Activated CD4-positive, CD25-positive, alpha-beta regulatory T cell treated with anti-CD3 and anti-CD28 coated beads, Interleukin-2, amount 50 U/mL, for 16 hours (primary cell): ENCODE measurements at regions not wholly inside any gene's neighbourhood (a gene's known extent, or its start where the extent isn't known, plus 50 kb on each side); places are given as distances from the start of the nearest gene placed in this dataset.

Experiments
- DNase-seq: peaks from one replicate; pipeline ENCODE4 v3.0.0-alpha.2; 2020; ENCODE audit warnings: low read depth, low spot score

DNA sequence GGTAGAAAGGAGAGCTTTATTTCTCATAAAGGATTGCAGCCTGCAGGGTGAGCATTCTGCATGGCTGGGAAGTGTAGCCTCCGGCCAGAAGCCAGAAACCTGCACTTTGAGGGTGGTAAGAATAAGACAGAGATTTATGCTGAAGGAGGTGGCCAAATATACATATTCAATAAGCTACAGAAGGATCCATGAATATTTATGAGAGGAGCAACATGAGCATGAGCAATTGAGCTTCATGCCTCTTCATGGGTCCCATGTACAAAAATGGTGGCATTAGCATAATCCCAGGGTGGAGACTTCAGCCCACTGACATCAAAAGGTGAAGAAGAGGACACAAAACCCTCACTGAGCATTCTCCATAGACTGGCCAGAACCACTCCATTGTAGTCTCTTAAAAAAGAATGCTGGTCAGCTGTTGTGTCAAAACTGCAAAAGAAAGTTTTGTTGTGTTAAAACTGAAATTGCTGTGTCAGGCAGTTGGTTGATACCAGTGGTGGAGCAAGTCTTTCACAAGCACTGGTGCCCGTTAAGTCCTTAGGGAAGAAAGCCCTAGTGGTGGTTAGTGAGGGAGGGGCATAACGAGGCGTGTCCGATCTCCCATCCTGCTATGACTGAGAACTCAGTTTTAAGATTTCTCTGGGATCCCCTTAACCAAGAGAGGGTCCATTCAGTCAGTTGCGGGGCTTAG, 160.8 kb upstream of the MAP1B start:
- DNase-seq: no peak

- no peak for DNase-seq
These were observed 159.1 kb upstream of the MAP1B start for GRCh38 chr5:71948206-71948605.

DNA sequence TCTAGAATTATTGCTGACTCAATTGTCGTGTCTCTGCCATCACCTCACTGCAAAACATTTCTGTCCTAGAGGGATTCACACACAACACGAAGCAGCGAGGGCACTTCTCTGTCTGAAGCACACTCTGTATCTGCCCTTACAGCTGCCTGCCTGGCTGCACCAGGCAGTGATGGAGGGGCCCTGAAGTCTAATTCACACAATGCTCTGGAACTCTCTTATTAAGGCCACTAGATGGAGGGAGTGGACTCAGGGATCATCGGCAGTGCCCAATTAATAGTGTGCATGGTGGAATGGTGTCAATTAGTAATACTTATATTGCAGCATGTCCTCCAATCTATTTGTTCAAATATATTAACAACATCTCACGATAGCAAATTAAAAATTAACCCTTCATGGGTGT, 157.5 kb upstream of the MAP1B start:
- no peak for DNase-seq

GRCh38 chr5:71953866-71954265, 153.4 kb upstream of the MAP1B start:
- DNase-seq: no peak

GRCh38 chr5:71954329-71954728, 152.9 kb upstream of the MAP1B start:
- DNase-seq: no peak

- DNase-seq: no peak
These were observed 151.6 kb upstream of the MAP1B start for GRCh38 chr5:71955723-71956122.

- no peak for DNase-seq
These were observed 149.9 kb upstream of the MAP1B start for GRCh38 chr5:71957292-71957898.

- DNase-seq: no peak
These were observed 147.1 kb upstream of the MAP1B start for GRCh38 chr5:71960195-71960594.

- DNase-seq: no peak
These were observed 145.5 kb upstream of the MAP1B start for GRCh38 chr5:71961786-71962185.

DNA sequence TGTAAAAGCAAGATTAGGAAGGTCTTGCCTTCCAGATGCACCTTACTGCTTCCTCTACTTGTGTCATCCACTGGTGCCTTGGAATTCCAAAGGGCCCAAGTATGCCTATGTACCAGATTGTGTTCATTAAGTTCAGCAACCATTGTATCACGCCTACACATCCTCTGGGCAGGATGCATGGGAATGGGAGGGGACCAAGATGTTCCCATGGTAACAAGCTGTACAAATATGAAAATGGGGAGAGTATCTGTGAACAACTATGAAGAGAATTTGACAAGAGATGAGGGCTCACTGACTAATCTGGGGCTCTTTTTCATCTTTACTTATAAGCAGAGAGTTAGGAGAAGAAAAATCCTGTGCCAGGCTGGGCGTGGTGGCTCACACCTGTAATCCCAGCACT, 137.8 kb upstream of the MAP1B start:
- DNase-seq: no peak

DNA sequence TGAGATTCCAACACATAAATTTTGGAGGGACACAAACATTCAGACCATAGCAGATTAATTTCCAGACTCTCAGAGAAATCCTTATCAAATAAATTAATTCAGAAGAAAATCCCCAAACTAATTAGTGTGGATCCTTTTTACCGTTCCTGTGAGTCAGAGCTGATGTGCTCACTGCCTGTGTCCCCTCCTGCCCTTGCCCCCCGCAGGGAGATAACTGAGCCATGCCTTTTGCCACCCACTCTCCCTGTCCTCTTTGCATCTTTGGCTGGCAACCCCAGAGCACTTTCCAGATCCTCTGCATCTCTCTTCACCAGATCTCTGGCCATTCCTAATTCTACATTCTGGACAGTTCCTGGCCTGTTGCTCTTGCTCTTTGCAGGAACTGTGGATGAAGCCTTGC, 135.4 kb upstream of the MAP1B start:
- no peak for DNase-seq

DNA sequence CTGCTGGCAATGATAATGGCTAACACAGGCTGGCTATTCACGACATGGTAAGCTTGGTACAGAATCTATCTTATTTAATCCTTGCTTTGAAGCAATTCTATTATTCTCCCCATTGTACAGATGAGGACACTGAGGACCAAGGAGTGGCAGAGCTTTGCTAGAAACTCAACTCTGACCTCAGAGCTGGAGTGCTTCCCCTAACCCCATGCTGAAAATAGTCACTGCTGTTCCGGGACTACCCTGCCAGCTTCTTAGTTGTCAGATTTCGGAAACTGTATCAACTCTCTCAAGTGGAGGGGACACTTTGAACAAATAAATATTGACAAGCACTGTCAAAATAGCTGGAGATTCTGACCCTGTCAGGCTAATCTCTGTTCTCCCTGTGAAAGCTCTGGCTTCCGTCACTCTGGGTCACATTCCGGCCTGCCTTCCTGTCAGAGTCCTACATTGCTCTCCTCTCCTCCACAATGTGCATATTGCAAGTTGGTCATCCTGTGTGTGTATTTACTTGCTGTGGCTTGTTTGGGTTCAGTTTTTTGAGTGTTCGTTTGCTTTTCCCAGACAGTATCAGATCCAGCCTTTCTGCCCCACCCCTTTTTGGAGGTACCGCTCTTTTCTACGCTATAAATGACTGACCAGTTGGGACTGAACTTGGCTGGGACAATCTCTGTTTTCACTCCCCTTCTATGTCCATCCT, 134.3 kb upstream of the MAP1B start:
- no peak for DNase-seq

DNA sequence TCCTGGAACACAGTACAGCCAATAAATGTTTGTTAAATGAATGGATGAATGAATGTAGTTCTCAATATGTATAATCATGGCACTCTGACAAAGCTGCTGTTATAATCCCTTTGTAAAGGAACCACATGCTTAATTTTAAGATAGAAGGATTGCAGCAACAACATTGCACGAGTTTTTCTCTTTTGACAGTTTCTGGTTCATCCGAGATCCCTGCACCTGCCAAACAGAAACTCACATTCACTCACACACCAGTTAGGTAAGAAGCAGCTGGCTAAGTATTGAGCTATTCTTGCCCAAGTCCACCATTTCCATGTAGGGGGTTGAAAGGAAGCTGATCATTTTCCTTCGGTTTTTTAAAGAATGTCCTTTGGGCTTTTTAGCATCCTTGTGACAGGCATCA, 133.7 kb upstream of the MAP1B start:
- no peak for DNase-seq

GRCh38 chr5:71974165-71974564, 133.1 kb upstream of the MAP1B start:
- no peak for DNase-seq

- no peak for DNase-seq
These were observed 132.7 kb upstream of the MAP1B start for GRCh38 chr5:71974622-71975021.

DNA sequence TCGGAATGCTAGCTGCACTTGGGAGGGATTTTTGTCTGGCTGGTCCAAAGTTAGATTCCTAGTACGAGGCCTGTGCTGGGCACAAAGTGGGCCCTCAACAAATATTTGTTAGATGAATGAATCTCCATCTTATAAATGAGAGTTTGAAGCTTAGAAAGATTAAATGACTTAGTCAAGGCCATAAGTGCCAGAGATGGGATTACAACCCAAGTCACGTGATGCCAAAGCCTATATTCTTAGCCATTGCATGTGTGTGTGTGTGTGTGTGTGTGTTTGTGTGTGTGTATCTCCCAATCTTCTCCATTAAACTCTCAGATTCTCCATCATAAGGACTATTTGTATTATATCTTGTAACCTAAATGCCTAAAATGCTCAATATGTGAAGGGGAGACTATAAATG, 130.8 kb upstream of the MAP1B start:
- DNase-seq: no peak

- DNase-seq: no peak
These were observed 130.0 kb upstream of the MAP1B start for GRCh38 chr5:71977311-71977710.

- no peak for DNase-seq
These were observed 129.1 kb upstream of the MAP1B start for GRCh38 chr5:71978216-71978615.

DNA sequence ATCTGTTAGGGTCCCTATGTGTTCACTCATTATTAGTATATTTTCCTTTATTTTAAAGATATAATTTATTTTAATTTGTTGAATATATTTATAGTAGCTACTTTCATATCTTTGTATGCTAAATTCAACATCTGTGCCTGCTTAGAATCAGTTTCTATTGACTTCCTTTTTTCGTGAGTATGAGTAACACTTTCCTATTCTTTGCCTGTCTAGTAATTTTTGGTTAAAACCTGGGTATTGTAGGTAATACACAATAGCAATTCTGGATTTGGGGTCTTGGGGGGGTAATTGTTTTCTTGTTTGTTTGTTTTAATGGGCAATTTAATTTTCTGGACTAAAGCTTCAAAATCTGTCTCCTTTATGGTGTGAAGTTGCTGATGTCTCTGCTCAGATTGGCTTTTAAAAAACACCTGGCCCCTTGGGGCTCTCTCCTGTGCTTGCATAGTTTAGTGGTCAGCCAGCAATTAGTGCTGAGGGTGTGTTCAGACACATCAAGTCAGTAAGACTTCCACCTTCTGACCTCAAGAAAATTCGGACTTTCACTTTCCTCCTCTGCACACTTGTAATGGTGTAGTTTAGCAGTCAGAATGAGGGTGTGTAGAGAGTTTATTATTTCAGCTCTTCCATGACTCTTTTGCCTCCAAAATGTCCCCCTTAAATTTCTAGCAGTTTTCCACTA, 124.4 kb upstream of the MAP1B start:
- no peak for DNase-seq

DNA sequence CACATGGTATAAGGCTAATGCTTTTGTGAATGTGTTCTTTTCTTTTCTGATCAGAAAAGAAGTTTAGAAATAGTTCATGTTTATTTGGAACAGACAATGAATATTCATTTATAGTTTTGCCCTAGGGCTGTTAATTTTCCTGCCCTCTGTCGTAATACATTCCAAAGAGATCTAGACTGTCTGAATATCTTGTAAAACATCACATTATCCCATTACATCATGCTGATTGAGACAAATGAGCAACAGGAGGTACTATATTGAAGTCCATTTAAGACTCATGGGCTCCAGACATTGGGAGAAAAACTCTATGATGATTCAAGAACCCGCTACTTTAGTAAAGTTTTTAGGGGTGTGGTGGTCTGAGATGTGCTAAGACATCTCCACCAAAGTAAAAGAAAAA, 121.2 kb upstream of the MAP1B start:
- no peak for DNase-seq

- DNase-seq: no peak
These were observed 118.5 kb upstream of the MAP1B start for GRCh38 chr5:71988808-71989207.

DNA sequence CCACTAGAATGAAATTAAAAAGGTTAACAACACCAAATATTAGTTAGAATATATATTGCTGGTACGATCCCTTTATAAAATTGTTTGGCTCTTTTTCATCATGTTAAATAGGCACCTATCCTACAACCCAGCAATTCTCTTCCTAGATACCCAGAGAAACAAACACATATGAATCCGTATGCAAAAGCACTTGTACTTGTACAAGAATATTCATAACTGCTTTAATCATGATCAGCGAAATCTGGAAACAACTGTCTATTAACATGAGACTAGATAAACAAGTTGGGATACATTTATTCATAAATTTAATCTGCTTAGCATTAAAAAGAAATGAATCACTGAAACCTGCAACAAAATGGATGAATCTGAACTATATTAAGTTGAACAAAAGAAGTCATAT, 113.7 kb upstream of the MAP1B start:
- DNase-seq: no peak

DNA sequence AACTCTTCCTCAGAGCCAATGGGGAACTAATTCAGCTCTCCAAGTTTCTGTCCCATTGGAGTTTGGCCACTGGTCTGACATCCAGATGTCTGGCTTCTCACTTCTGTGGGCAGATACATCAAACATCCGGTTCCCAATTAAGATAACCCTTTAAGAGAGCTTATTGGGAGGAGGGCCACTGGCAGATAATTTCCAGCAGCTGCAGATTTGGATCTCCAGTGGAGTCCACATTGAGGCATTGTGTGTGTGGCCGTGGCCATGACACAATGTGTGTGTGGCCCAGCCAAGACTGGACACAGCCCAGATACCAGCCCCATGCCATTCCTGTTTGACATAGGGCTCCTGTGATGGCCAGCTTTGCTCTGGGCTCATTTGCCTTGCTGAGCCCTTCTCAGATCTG, 110.5 kb upstream of the MAP1B start:
- no peak for DNase-seq
